PC-9 (cell line): ENCODE measurements at regions not wholly inside any gene's neighbourhood (a gene's known extent, or its start where the extent isn't known, plus 50 kb on each side); places are given as distances from the start of the nearest gene placed in this dataset.

ENCODE experiments used
- BruUV-seq: library from RNA; stranded (reverse); fragments of 400-500 nt; replicated peaks from 2 replicates; lab custom pipeline; 2021; lab: Mats Ljungman, UMichigan
- CTCF ChIA-PET: fragments of 300-600 bp; sonication (Branson Sonifier 250); formaldehyde crosslinking; loops from one replicate; lab custom pipeline; 2022; ENCODE audit warnings: antibody characterized with exemption; lab: Charles Lee
- POLR2A ChIA-PET: fragments of 300-600 bp; sonication (Branson Sonifier 250); formaldehyde crosslinking; loops from one replicate; lab custom pipeline; 2022; ENCODE audit warnings: antibody characterized with exemption; ENCODE audit not compliant: unreplicated experiment; lab: Charles Lee
- DNase-seq, 2 experiments: peaks; one replicate each; pipeline versions ENCODE4 v3.0.0 to v3.0.0-alpha.2; 2015 to 2022; ENCODE audit warnings: mixed read lengths in 1 of 2
- H2AFZ ChIP-seq: fragments of 200-600 bp; sonication (generic); 2 replicates; pipeline ENCODE4 v1.8.1; 2017; ENCODE audit warnings: antibody characterized with exemption
- H3F3A ChIP-seq: fragments of 200-600 bp; sonication (generic); 2 replicates; pipeline ENCODE4 v1.8.1; 2017; ENCODE audit warnings: antibody characterized with exemption, mild to moderate bottlenecking, low read depth; ENCODE audit not compliant: insufficient read depth
- H3K27ac ChIP-seq: fragments of 200-600 bp; sonication (generic); 2 replicates; pipeline ENCODE4 v1.6.1; 2016; ENCODE audit warnings: mixed run types
- H3K27me3 ChIP-seq: fragments of 200-600 bp; sonication (generic); 2 replicates; pipeline ENCODE4 v1.6.1; 2016; ENCODE audit warnings: low read depth, mixed run types; ENCODE audit not compliant: insufficient read depth
- H3K36me3 ChIP-seq: fragments of 200-600 bp; sonication (generic); 2 replicates; pipeline ENCODE4 v1.6.1; 2016; ENCODE audit warnings: low read depth, mixed run types
- H3K4me1 ChIP-seq: fragments of 200-600 bp; sonication (generic); replicated peaks from 2 replicates; pipeline ENCODE4 v1.6.1; 2016; ENCODE audit warnings: mixed run types; ENCODE audit not compliant: insufficient read depth
- H3K4me2 ChIP-seq: fragments of 200-600 bp; sonication (generic); 2 replicates; pipeline ENCODE4 v1.6.1; 2017; ENCODE audit warnings: mixed run types
- H3K4me3 ChIP-seq: fragments of 200-600 bp; sonication (generic); 2 replicates; pipeline ENCODE4 v1.6.1; 2016; ENCODE audit warnings: mixed run types
- H3K79me2 ChIP-seq: fragments of 200-600 bp; sonication (generic); 2 replicates; pipeline ENCODE4 v1.6.1; 2017; ENCODE audit warnings: low read depth, mixed run types
- H3K9me2 ChIP-seq: fragments of 200-600 bp; sonication (generic); 2 replicates; pipeline ENCODE4 v1.8.1; 2017; ENCODE audit warnings: mild to moderate bottlenecking; ENCODE audit not compliant: insufficient read depth
- H3K9me3 ChIP-seq: fragments of 200-600 bp; sonication (generic); 2 replicates; pipeline ENCODE4 v1.8.1; 2016; ENCODE audit warnings: low read depth; ENCODE audit not compliant: insufficient read depth
- H4K20me1 ChIP-seq: fragments of 200-600 bp; sonication (generic); 2 replicates; pipeline ENCODE4 v1.8.1; 2017; ENCODE audit not compliant: insufficient read depth
- CTCF ChIP-seq: fragments of 200-600 bp; sonication (generic); conservative IDR thresholded peaks from 2 replicates; pipeline ENCODE4 v1.6.1; 2017; ENCODE audit warnings: mixed run types, antibody characterized with exemption, mild to moderate bottlenecking, moderate library complexity
- EZH2 ChIP-seq: fragments of 200-600 bp; sonication (generic); IDR thresholded peaks from 2 replicates; pipeline ENCODE4 v1.8.0; 2017; ENCODE audit warnings: antibody characterized with exemption, low read depth
- intact Hi-C: fragments of 100-400 bp; cut with micrococcal nuclease; formaldehyde crosslinking; loops from one replicate; pipeline ENCODE4 v1.10.0; 2022; ENCODE audit not compliant: unreplicated experiment

GRCh38 chr6:4510317-4510716 lies 265.9 kb upstream of the CDYL start:
- Histone ChIP-seq H3K4me2 (no peak overlapping the region), H3K27ac (no peak overlapping the region), H2AFZ (no peak overlapping the region), H3K9me3 (no peaks in the 10 kb centered on the region), H3K27me3 (no peaks in the 10 kb centered on the region), H3K36me3 (no peaks in the 10 kb centered on the region), H3F3A (no peaks in the 10 kb centered on the region), H4K20me1 (no peaks in the 10 kb centered on the region), H3K4me1 (no peaks in the 10 kb centered on the region), H3K79me2 (no peaks in the 10 kb centered on the region), H3K4me3 (no peak overlapping the region), H3K9me2 (no peaks in the 10 kb centered on the region)
- POLR2A ChIA-PET, result no interaction called here
- no peak for TF ChIP-seq EZH2
- no peak for TF ChIP-seq CTCF
- BruUV-seq, result no TSS peak
- no peak for DNase-seq
- CTCF ChIA-PET, result no interaction called here
- intact Hi-C loops, result no loop called here

- Histone ChIP-seq H3K9me2 (no peaks in the 10 kb centered on the region), H3K27me3 (no peaks in the 10 kb centered on the region), H2AFZ (no peak overlapping the region), H3K27ac (no peak overlapping the region), H3F3A (no peaks in the 10 kb centered on the region), H4K20me1 (no peaks in the 10 kb centered on the region), H3K4me3 (no peak overlapping the region), H3K9me3 (no peaks in the 10 kb centered on the region), H3K4me2 (no peak overlapping the region), H3K79me2 (no peaks in the 10 kb centered on the region), H3K4me1 (no peaks in the 10 kb centered on the region), H3K36me3 (no peaks in the 10 kb centered on the region)
- ChIA-PET POLR2A (no interaction called here), CTCF (no interaction called here)
- no TSS peak for BruUV-seq
- no peak for TF ChIP-seq CTCF
- no peak for TF ChIP-seq EZH2
- no peak for DNase-seq
- intact Hi-C loops, result no loop called here
Measured at GRCh38 chr6:4509506-4509905, 266.7 kb upstream of the CDYL start.

- H3K4me1 ChIP-seq, result no peaks in the 10 kb centered on the region
- intact Hi-C loops, result no loop called here
- no TSS peak for BruUV-seq
- H3K79me2 ChIP-seq, result no peaks in the 10 kb centered on the region
- no peak for DNase-seq
- H3K36me3 ChIP-seq, result no peaks in the 10 kb centered on the region
- H3K4me3 ChIP-seq, result no peak overlapping the region
- TF ChIP-seq CTCF (no peak), EZH2 (no peak)
- no peaks in the 10 kb centered on the region for H4K20me1 ChIP-seq
- H3K4me2 ChIP-seq, result no peak overlapping the region
- H3F3A ChIP-seq, result no peaks in the 10 kb centered on the region
- ChIA-PET CTCF (no interaction called here), POLR2A (no interaction called here)
- no peaks in the 10 kb centered on the region for H3K9me2 ChIP-seq
- H3K9me3 ChIP-seq, result no peaks in the 10 kb centered on the region
- H2AFZ ChIP-seq, result no peak overlapping the region
- H3K27me3 ChIP-seq, result no peaks in the 10 kb centered on the region
- H3K27ac ChIP-seq, result no peak overlapping the region
Measured at GRCh38 chr6:4506792-4507191, 269.4 kb upstream of the CDYL start.
